A673 (cell line): ENCODE measurements at regions not wholly inside any gene's neighbourhood (a gene's known extent, or its start where the extent isn't known, plus 50 kb on each side); places are given as distances from the start of the nearest gene placed in this dataset.

Experiments
- EZH2 ChIP-seq: fragments of 200-600 bp; sonication (generic); IDR thresholded peaks from 2 replicates; pipeline ENCODE4 v1.6.1; 2017; ENCODE audit warnings: borderline replicate concordance, low read depth, mild to moderate bottlenecking, mixed read lengths, antibody characterized with exemption, low read length; ENCODE audit not compliant: poor library complexity, severe bottlenecking
- TF ChIP-seq, protein P1 (sequence below): fragments of 300-800, 200-600 bp; sonication (generic); conservative IDR thresholded peaks from 2 replicates; pipeline ENCODE4 v1.5.1; 2017; ENCODE audit warnings: low read depth, mild to moderate bottlenecking, antibody characterized with exemption, low read length, moderate library complexity, mixed read lengths

DNA sequence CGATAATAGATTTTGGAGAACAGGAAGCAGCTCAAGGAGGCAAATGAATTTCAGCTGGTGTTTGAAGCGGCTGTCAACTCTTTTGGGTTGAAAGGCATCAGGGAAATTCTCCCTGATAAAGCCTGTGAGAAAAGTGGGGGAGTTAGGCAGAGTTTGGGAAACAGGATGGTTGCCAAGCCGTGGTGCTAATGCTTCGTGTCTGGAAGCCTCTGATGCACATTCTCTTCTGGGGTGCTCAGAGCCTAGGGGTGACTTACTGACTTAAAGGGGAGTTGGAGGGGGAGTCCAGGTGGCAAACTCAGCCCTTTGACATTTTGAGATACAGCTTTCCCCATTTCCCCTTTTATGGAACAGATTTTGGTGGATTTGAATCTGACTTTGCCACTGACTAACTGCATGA lies 202.5 kb upstream of the CLINT1 start:
- TF ChIP-seq, protein P1, sequence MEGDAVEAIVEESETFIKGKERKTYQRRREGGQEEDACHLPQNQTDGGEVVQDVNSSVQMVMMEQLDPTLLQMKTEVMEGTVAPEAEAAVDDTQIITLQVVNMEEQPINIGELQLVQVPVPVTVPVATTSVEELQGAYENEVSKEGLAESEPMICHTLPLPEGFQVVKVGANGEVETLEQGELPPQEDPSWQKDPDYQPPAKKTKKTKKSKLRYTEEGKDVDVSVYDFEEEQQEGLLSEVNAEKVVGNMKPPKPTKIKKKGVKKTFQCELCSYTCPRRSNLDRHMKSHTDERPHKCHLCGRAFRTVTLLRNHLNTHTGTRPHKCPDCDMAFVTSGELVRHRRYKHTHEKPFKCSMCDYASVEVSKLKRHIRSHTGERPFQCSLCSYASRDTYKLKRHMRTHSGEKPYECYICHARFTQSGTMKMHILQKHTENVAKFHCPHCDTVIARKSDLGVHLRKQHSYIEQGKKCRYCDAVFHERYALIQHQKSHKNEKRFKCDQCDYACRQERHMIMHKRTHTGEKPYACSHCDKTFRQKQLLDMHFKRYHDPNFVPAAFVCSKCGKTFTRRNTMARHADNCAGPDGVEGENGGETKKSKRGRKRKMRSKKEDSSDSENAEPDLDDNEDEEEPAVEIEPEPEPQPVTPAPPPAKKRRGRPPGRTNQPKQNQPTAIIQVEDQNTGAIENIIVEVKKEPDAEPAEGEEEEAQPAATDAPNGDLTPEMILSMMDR, result no peak
- no peak for TF ChIP-seq EZH2
